Glutamatergic neuron (in vitro differentiated cells): ENCODE measurements at regions not wholly inside any gene's neighbourhood (a gene's known extent, or its start where the extent isn't known, plus 50 kb on each side); places are given as distances from the start of the nearest gene placed in this dataset.

ENCODE experiments used
- DNase-seq: peaks from one replicate; pipeline ENCODE4 v3.0.0; 2022
- H3K27ac Mint-ChIP-seq: one replicate; pipeline ENCODE4 v1.8.0; 2020; ENCODE audit warnings: mild to moderate bottlenecking, mixed read lengths, inconsistent platforms; ENCODE audit not compliant: unreplicated experiment
- H3K27me3 Mint-ChIP-seq: one replicate; pipeline ENCODE4 v1.8.0; 2020; ENCODE audit warnings: mild to moderate bottlenecking, moderate library complexity, mixed read lengths, inconsistent platforms; ENCODE audit not compliant: unreplicated experiment
- H3K36me3 Mint-ChIP-seq: one replicate; pipeline ENCODE4 v1.8.0; 2020; ENCODE audit warnings: mild to moderate bottlenecking, mixed read lengths, inconsistent platforms; ENCODE audit not compliant: unreplicated experiment
- H3K4me1 Mint-ChIP-seq: one replicate; pipeline ENCODE4 v1.8.0; 2020; ENCODE audit warnings: mild to moderate bottlenecking, low read depth, mixed read lengths, inconsistent platforms; ENCODE audit not compliant: unreplicated experiment
- H3K4me3 Mint-ChIP-seq: one replicate; pipeline ENCODE4 v1.8.0; 2020; ENCODE audit warnings: mild to moderate bottlenecking, mixed read lengths, inconsistent platforms; ENCODE audit not compliant: unreplicated experiment
- H3K9me3 Mint-ChIP-seq: one replicate; pipeline ENCODE4 v1.8.0; 2020; ENCODE audit warnings: mild to moderate bottlenecking, moderate library complexity, mixed read lengths, inconsistent platforms; ENCODE audit not compliant: unreplicated experiment
- CTCF ChIP-seq: fragments of 200-600 bp; sonication (generic); IDR thresholded peaks from one replicate; pipeline ENCODE4 v1.5.0; 2021; ENCODE audit not compliant: partially characterized antibody, unreplicated experiment

- no peaks in the 10 kb centered on the region for H3K27me3 Mint-ChIP-seq
- no peak for DNase-seq
- no peak overlapping the region for H3K27ac Mint-ChIP-seq
- H3K4me3 Mint-ChIP-seq = no peak overlapping the region
- peaks cover 3% of the 10 kb centered on the region for H3K9me3 Mint-ChIP-seq
- TF ChIP-seq CTCF = no peak
- no peaks in the 10 kb centered on the region for H3K4me1 Mint-ChIP-seq
- H3K36me3 Mint-ChIP-seq = peaks cover 6% of the 10 kb centered on the region
Observed at GRCh38 chr14:26947265-26947664, 349.4 kb upstream of the NOVA1 start.

- DNase-seq = no peak
- no peaks in the 10 kb centered on the region for H3K9me3 Mint-ChIP-seq
- H3K27me3 Mint-ChIP-seq = peaks cover 2% of the 10 kb centered on the region
- H3K4me3 Mint-ChIP-seq = no peak overlapping the region
- H3K4me1 Mint-ChIP-seq = peaks cover 25% of the 10 kb centered on the region
- H3K27ac Mint-ChIP-seq = no peak overlapping the region
- H3K36me3 Mint-ChIP-seq = no peaks in the 10 kb centered on the region
- no peak for TF ChIP-seq CTCF
Observed at GRCh38 chr14:26959437-26959836, 361.6 kb upstream of the NOVA1 start.

- Mint-ChIP-seq H3K4me1 (peaks cover 28% of the 10 kb centered on the region), H3K27me3 (peaks cover 2% of the 10 kb centered on the region), H3K27ac (no peak overlapping the region), H3K36me3 (no peaks in the 10 kb centered on the region), H3K4me3 (no peak overlapping the region), H3K9me3 (no peaks in the 10 kb centered on the region)
- TF ChIP-seq CTCF = no peak
- no peak for DNase-seq
Observed at GRCh38 chr14:26959972-26960660, 362.3 kb upstream of the NOVA1 start.

GRCh38 chr14:26963711-26964110, 365.9 kb upstream of the NOVA1 start:
- Mint-ChIP-seq H3K4me1 (peaks cover 22% of the 10 kb centered on the region), H3K36me3 (no peaks in the 10 kb centered on the region), H3K27me3 (no peaks in the 10 kb centered on the region), H3K9me3 (no peaks in the 10 kb centered on the region), H3K4me3 (no peak overlapping the region), H3K27ac (no peak overlapping the region)
- no peak for DNase-seq
- no peak for TF ChIP-seq CTCF

- no peaks in the 10 kb centered on the region for H3K27me3 Mint-ChIP-seq
- no peaks in the 10 kb centered on the region for H3K9me3 Mint-ChIP-seq
- H3K36me3 Mint-ChIP-seq = no peaks in the 10 kb centered on the region
- DNase-seq = no peak
- H3K4me1 Mint-ChIP-seq = peaks cover 10% of the 10 kb centered on the region
- H3K27ac Mint-ChIP-seq = no peak overlapping the region
- TF ChIP-seq CTCF = no peak
- no peak overlapping the region for H3K4me3 Mint-ChIP-seq
Observed at GRCh38 chr14:26965490-26965889, 367.7 kb upstream of the NOVA1 start.
